GM12872 (cell line): ENCODE measurements at regions not wholly inside any gene's neighbourhood (a gene's known extent, or its start where the extent isn't known, plus 50 kb on each side); places are given as distances from the start of the nearest gene placed in this dataset.

Experiments used
- TF ChIP-seq, protein P1 (sequence below): IDR thresholded peaks from 3 replicates; pipeline ENCODE4 v1.5.1; 2011; ENCODE audit warnings: low read depth, mild to moderate bottlenecking, low read length, moderate library complexity; ENCODE audit not compliant: insufficient read depth

DNA sequence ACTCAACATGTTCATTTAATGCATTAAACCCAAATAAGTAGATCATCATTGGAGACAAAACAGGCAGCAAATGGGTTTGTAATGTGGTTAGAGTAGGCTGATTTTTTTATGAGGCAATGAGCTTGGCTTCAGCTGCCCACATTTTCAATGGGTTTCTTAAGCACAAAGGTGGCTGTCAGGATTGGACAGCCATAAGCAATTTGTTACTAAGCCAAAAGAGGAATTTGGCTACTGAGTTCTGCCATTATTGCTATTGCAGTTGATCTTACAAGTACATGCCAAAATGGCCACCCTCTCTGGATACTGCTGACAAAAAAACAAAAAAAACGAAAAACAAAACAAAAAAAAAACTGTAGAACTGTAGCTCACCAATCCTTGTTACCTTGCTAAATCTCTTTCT lies 1348.0 kb upstream of the PIK3C3 start:
- TF ChIP-seq, protein P1, sequence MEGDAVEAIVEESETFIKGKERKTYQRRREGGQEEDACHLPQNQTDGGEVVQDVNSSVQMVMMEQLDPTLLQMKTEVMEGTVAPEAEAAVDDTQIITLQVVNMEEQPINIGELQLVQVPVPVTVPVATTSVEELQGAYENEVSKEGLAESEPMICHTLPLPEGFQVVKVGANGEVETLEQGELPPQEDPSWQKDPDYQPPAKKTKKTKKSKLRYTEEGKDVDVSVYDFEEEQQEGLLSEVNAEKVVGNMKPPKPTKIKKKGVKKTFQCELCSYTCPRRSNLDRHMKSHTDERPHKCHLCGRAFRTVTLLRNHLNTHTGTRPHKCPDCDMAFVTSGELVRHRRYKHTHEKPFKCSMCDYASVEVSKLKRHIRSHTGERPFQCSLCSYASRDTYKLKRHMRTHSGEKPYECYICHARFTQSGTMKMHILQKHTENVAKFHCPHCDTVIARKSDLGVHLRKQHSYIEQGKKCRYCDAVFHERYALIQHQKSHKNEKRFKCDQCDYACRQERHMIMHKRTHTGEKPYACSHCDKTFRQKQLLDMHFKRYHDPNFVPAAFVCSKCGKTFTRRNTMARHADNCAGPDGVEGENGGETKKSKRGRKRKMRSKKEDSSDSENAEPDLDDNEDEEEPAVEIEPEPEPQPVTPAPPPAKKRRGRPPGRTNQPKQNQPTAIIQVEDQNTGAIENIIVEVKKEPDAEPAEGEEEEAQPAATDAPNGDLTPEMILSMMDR: no peak

DNA sequence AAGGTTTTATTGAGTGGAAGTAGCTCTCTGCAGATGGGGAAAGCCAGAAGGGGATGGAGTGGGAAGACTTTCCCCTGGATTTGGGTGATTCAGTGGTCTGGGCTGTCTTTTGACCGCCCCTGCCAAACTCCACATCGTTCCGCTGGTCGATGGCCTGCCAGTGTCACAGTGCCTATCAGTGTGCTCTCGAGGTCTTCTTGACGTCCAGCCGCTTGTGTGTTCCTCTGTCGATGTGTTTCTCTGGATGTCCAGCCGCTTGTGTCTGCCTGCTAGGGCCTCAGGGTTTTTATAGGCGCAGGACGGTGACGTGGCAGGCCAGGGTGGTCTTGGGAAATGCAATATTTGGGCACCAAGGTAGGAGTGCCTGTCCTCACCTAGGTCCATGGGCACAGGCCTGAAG lies 1371.4 kb upstream of the PIK3C3 start:
- TF ChIP-seq, protein P1: no peak

DNA sequence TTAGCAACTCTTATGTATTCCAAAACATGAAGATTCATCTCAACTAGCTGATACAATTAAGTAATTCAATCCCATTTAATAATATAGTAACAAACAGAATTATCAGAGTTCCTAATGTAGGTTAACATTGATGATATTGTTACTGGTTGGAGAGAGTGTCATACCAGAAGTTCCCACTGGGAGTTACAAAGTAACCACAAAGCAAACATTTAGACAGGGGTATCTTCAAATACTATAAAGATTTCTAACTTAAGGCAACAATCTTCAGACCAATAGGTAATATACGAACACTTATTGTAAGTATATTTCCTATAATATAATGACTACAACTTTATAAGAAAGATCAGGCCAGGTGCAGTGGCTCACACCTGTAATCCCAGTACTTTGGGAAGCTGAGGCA lies 1372.9 kb upstream of the PIK3C3 start:
- TF ChIP-seq, protein P1: no peak

DNA sequence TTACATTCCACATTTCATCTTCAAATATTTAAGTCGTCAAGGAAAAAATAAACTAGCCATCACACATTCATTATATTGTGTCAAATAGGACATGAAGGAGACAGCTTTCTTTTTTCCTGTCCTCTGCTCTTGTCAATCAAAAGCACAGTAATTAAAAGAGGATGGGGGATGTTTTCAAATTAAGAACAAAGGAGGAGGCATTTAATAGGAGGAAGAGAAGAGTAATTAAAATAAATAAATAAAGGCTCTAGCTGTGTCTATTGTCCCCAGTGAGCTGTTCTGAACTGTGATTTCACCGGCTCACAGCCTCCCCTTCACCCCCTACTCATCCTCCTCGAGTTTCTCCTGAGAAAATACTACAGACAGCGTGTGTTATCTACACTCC lies 1377.1 kb upstream of the PIK3C3 start:
- TF ChIP-seq, protein P1: no peak

DNA sequence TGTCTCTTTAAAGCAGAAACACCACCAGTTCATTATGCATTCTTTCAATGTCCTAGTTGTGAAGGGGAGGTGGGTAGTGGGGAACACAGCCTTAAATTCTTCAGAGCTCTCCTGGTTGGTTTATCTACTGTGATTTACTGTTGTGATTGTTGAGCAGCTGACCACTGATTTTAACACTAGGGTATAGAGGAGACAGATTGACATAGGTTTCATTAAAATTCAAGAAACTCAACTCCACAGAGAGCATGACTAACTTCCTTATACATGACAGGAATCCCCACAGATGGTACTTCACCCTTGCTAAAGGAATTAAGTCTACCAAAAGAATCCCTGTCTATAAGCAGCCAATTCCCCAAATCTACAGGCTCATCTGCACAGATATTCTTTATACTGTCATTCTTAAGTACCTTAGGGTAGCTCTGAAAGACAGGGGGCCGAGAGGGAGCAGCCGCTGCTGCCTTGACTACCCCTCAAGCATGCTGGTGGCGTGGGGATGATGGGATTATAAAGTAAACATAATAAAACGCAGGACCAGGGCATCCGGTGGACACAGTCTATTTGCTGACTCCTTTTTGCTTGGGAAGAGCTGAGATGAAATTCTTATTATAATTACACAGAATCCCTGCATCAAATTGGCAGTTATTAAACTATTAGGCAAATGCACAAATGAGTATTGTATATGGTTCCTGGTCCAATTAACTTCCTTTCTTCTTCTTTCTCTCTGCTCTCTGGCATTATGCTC lies 1377.6 kb upstream of the PIK3C3 start:
- TF ChIP-seq, protein P1: no peak

DNA sequence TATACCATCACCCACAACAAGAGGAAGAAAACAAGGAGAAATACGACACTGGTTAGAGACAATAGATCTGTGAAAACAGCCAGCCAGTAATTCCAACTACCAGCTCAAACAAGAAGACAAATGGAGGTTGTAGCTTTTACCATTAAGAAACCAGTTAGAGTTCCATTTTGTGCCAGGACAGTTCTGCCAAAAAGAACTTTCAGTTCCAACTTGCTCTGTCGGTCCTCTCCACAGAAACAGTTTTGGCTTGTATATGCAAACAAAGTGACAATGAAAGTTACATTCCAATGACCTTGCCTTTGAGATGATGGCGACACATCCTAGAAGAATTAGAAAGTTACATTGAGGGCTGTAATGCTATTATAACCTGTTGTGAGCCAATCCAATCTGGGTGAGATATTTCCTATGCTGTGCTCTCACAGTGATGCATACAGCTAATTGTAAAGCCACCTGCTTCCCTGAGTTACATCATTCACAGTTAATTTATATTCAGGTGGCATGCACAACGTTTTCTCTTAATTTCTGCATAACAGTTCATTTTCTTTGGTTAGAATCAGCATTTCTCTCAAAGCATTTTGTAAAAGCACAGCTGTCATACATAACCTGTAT lies 1378.4 kb upstream of the PIK3C3 start:
- TF ChIP-seq, protein P1: no peak

DNA sequence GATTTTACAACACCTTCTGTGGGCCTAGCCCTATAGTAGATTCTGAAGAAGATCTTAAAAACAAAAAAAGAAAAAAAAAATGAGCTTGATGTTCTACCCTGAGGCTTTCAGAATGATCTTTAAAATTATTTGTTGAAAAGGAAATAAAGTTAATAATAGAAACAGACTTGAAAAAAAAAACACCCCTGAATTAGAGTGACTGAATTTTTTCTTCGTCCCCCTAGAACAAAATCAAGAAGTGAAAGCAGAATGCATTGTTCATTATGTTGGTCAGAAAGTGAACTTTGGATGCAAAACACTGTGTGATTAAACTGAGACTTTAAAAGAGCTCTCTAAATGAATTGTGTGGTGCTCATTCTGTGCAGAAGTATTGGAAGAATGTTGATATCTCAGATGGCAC lies 1384.4 kb upstream of the PIK3C3 start:
- TF ChIP-seq, protein P1: no peak
